ENCODE measurements at regions not wholly inside any gene's neighbourhood (a gene's known extent, or its start where the extent isn't known, plus 50 kb on each side); places are given as distances from the start of the nearest gene placed in this dataset.

DNA sequence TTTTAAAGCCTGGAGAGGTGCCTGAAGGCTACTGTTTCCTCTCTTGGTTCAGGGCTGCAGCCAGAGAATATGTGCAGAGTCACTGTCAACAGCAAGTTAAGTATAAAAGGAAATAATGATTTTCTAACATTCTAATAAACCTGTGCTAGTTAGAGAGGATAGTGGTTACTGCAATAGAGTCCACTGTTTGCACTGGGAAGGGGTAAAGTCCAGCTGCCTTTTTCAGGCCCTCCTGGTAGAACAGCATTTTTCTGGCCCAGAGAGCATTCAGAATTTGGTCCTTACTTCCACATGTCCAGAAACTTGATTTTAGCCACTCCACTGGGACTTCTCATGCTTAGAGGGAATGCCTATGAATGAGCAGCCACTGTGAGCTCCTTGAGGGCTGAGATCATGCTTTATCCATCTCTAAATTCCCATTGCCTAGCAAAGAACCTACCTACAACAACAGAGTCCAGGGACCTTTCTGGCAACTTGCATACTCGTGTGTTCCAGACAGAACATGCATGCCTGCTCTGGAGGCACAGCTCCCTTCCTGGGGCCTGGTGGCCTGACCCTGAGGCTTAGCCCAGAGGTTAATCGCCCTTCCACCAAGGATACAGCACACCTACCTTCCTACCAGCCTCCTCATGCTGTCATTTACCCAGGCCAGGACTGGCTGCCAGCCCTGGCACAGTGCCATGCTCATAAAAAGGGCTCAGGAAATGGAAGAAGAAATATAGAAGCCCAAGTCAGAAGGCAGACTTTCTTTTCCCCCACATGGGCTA, 50.3 kb upstream of the ATP13A3 start:
- Histone ChIP-seq H3K9me3 (ENCODE audit: control insufficient read depth, low read depth, low read length) (no peaks in the 10 kb centered on the region), H3K4me3 (ENCODE audit: low read length) (no peak overlapping the region), H3K27ac (ENCODE audit: low read length) (peak overlapping the region; percentile 65), H3K4me1 (ENCODE audit: control insufficient read depth, insufficient read depth, low read length) (peaks cover 24% of the 10 kb centered on the region), H3K27me3 (ENCODE audit: control insufficient read depth, insufficient read depth, low read length) (no peaks in the 10 kb centered on the region), H3K36me3 (ENCODE audit: control insufficient read depth, insufficient read depth, low read length) (no peaks in the 10 kb centered on the region)
- no CpG with 5 or more reads among the region's 2 CpGs for WGBS (ENCODE audit: insufficient coverage, low lambda C conversion rate)
- DNase-seq = peak; percentile 57 to 84
